ENCODE measurements at regions not wholly inside any gene's neighbourhood (a gene's known extent, or its start where the extent isn't known, plus 50 kb on each side); places are given as distances from the start of the nearest gene placed in this dataset.

DNA sequence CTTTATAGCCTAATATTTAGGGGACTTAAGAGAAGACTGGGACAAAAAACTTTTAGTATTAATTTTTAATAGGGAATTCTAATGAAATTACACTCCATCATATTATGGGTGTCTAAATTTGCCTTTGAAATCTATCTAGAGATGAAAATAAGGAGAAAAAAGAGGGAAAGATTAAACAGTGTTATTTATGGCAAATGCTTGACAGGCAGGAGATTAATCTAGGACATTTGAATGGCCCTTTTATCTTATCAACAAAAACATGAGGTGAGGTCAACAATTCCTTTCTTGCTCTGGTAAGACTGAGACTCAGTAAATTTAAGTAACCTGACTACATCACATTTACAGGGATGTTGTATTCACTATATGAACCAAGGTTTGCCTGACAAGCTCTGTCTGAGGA, 852.8 kb upstream of the CTNND2 start:
- Mint-ChIP-seq H3K27me3 (no peaks in the 10 kb centered on the region), H3K9me3 (peaks cover 17% of the 10 kb centered on the region), H3K4me3 (no peak overlapping the region), H3K27ac (no peak overlapping the region), H3K4me1 (ENCODE audit: low read depth) (no peaks in the 10 kb centered on the region), H3K36me3 (ENCODE audit: low read depth) (no peaks in the 10 kb centered on the region)
- intact Hi-C loops (cut with micrococcal nuclease), result no loop called here

DNA sequence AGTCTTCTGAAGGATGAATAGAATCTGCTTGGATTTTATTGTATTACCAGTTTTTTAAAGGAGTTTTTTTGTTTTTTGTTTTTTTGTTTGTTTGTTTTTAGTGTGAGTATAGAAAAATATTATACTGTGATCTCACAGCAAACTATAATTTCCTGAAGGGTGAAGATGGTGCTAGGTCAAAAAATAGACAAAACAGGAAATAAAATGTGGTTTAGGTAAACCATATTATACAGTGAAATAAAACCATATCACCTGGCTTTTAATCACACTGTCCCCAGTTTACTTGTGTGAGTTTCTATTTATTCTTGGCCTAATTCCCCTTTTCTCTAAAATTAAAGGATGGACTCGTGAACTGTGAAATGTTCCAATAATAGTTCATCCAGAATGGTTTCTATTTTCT, 841.3 kb upstream of the CTNND2 start:
- intact Hi-C loops (cut with micrococcal nuclease), result no loop called here
- H3K9me3 Mint-ChIP-seq, result peaks cover 20% of the 10 kb centered on the region
- H3K4me1 Mint-ChIP-seq (ENCODE audit: low read depth), result no peaks in the 10 kb centered on the region
- no peak overlapping the region for H3K4me3 Mint-ChIP-seq
- no peaks in the 10 kb centered on the region for H3K36me3 Mint-ChIP-seq (ENCODE audit: low read depth)
- H3K27me3 Mint-ChIP-seq, result no peaks in the 10 kb centered on the region
- no peak overlapping the region for H3K27ac Mint-ChIP-seq

DNA sequence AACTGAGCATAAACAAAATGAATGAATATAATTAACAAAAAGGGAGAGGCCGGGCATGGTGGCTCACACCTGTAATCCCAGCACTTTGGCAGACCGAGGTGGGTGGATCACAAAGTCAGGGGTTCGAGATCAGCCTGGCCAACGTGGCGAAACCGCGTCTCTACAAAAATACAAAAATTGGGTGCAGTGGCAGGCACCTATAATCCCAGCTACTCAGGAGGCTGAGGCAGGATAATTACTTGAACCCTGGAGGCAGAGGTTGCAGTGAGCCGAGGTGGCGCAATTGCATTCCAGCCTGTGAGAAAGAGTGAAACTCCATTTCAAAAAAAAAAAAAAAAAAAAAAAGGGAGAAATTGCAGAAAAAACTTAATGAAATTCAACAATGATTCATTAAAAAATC, 839.3 kb upstream of the CTNND2 start:
- Mint-ChIP-seq H3K9me3 (peaks cover 20% of the 10 kb centered on the region), H3K27ac (no peak overlapping the region), H3K4me3 (no peak overlapping the region), H3K27me3 (no peaks in the 10 kb centered on the region), H3K36me3 (ENCODE audit: low read depth) (no peaks in the 10 kb centered on the region), H3K4me1 (ENCODE audit: low read depth) (no peaks in the 10 kb centered on the region)
- intact Hi-C loops (cut with micrococcal nuclease), result no loop called here

- Mint-ChIP-seq H3K27ac (no peak overlapping the region), H3K4me3 (no peak overlapping the region), H3K4me1 (ENCODE audit: low read depth) (no peaks in the 10 kb centered on the region), H3K9me3 (peaks cover 60% of the 10 kb centered on the region), H3K27me3 (no peaks in the 10 kb centered on the region), H3K36me3 (ENCODE audit: low read depth) (no peaks in the 10 kb centered on the region)
- intact Hi-C loops (cut with micrococcal nuclease), result no loop called here
These were observed 826.1 kb upstream of the CTNND2 start for GRCh38 chr5:12730354-12730753.

GRCh38 chr5:12716664-12717063, 812.4 kb upstream of the CTNND2 start:
- H3K9me3 Mint-ChIP-seq, result peaks cover 24% of the 10 kb centered on the region
- H3K4me3 Mint-ChIP-seq, result no peak overlapping the region
- no peaks in the 10 kb centered on the region for H3K27me3 Mint-ChIP-seq
- no peaks in the 10 kb centered on the region for H3K36me3 Mint-ChIP-seq (ENCODE audit: low read depth)
- no peaks in the 10 kb centered on the region for H3K4me1 Mint-ChIP-seq (ENCODE audit: low read depth)
- intact Hi-C loops (cut with micrococcal nuclease), result no loop called here
- no peak overlapping the region for H3K27ac Mint-ChIP-seq

DNA sequence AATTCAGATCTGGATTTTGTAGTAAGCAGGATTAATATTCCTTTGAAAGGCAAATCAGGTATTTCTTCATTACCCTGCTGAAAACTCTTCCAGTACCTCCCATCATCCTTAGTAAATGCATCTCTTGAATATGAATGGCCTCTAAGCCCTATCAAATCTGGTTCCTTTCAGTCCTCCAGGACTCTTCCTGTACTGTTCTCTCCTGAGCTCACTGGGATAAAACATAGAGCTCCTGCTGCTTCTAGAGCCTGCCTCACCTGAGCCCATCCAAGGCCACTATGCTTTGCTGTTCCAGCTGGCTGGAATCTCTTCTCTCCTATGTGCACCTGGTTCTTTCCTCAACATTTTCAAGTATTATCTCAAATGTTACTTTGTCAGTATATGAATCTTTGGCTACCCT, 803.3 kb upstream of the CTNND2 start:
- Mint-ChIP-seq H3K27ac (no peak overlapping the region), H3K4me3 (no peak overlapping the region), H3K9me3 (no peaks in the 10 kb centered on the region), H3K36me3 (ENCODE audit: low read depth) (no peaks in the 10 kb centered on the region), H3K27me3 (no peaks in the 10 kb centered on the region), H3K4me1 (ENCODE audit: low read depth) (no peaks in the 10 kb centered on the region)
- intact Hi-C loops (cut with micrococcal nuclease), result no loop called here

DNA sequence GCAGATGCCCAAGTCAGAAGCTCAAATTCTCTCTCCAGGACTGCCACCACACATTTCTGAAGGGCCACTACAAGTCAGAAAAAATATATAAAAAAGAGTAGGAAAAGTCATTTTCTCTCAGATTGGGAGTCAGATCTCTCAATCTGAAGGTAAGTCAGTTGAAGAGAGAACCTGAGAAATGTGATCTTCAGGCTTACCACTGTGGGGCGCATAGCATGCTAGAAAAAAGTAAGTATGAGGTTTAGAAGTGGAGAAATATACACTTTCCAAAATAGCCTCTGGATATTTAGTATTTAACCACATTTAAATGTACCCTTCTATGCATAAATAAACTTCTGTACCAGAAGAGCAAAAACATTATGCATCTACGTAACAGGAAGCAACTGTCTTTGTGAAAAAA, 800.7 kb upstream of the CTNND2 start:
- Mint-ChIP-seq H3K9me3 (no peaks in the 10 kb centered on the region), H3K4me1 (ENCODE audit: low read depth) (no peaks in the 10 kb centered on the region), H3K27me3 (no peaks in the 10 kb centered on the region), H3K27ac (no peak overlapping the region), H3K4me3 (no peak overlapping the region), H3K36me3 (ENCODE audit: low read depth) (no peaks in the 10 kb centered on the region)
- intact Hi-C loops (cut with micrococcal nuclease), result no loop called here

DNA sequence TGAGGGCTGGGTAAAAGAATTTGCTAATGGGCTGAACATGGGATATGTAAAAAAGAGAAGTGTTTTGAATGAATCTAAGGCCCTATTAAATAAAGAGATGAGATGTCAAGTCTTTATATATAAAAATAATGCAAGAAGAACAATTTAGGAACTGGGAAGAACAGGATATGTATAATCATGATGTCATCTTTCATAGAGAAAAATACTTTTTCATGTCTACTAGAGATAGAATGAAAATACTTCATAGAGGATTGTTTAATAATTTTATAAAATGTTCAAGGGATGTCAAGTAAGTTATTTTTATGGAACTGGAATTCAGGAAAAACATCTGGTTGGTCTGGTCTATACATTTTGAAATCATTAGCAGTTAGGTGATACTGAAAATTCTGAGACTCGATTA, 799.0 kb upstream of the CTNND2 start:
- Mint-ChIP-seq H3K4me3 (no peak overlapping the region), H3K27ac (no peak overlapping the region), H3K27me3 (no peaks in the 10 kb centered on the region), H3K36me3 (ENCODE audit: low read depth) (no peaks in the 10 kb centered on the region), H3K9me3 (no peaks in the 10 kb centered on the region), H3K4me1 (ENCODE audit: low read depth) (no peaks in the 10 kb centered on the region)
- intact Hi-C loops (cut with micrococcal nuclease), result no loop called here

GRCh38 chr5:12695651-12696050, 791.4 kb upstream of the CTNND2 start:
- Mint-ChIP-seq H3K4me1 (ENCODE audit: low read depth) (no peaks in the 10 kb centered on the region), H3K9me3 (peaks cover 7% of the 10 kb centered on the region), H3K27me3 (no peaks in the 10 kb centered on the region), H3K36me3 (ENCODE audit: low read depth) (no peaks in the 10 kb centered on the region), H3K27ac (no peak overlapping the region), H3K4me3 (no peak overlapping the region)
- intact Hi-C loops (cut with micrococcal nuclease), result no loop called here

GRCh38 chr5:12691330-12691729, 787.1 kb upstream of the CTNND2 start:
- Mint-ChIP-seq H3K4me1 (ENCODE audit: low read depth) (no peaks in the 10 kb centered on the region), H3K4me3 (no peak overlapping the region), H3K9me3 (peaks cover 31% of the 10 kb centered on the region), H3K27me3 (no peaks in the 10 kb centered on the region), H3K27ac (no peak overlapping the region), H3K36me3 (ENCODE audit: low read depth) (no peaks in the 10 kb centered on the region)
- intact Hi-C loops (cut with micrococcal nuclease), result no loop called here

- intact Hi-C loops (cut with micrococcal nuclease), result no loop called here
- Mint-ChIP-seq H3K27ac (no peak overlapping the region), H3K27me3 (no peaks in the 10 kb centered on the region), H3K9me3 (peaks cover 31% of the 10 kb centered on the region), H3K36me3 (ENCODE audit: low read depth) (no peaks in the 10 kb centered on the region), H3K4me1 (ENCODE audit: low read depth) (no peaks in the 10 kb centered on the region), H3K4me3 (no peak overlapping the region)
These were observed 786.1 kb upstream of the CTNND2 start for GRCh38 chr5:12690361-12690760.

- Mint-ChIP-seq H3K27ac (no peak overlapping the region), H3K9me3 (peaks cover 2% of the 10 kb centered on the region), H3K36me3 (ENCODE audit: low read depth) (no peaks in the 10 kb centered on the region), H3K4me3 (no peak overlapping the region), H3K4me1 (ENCODE audit: low read depth) (no peaks in the 10 kb centered on the region), H3K27me3 (no peaks in the 10 kb centered on the region)
- intact Hi-C loops (cut with micrococcal nuclease), result no loop called here
These were observed 779.0 kb upstream of the CTNND2 start for GRCh38 chr5:12683249-12683648.

DNA sequence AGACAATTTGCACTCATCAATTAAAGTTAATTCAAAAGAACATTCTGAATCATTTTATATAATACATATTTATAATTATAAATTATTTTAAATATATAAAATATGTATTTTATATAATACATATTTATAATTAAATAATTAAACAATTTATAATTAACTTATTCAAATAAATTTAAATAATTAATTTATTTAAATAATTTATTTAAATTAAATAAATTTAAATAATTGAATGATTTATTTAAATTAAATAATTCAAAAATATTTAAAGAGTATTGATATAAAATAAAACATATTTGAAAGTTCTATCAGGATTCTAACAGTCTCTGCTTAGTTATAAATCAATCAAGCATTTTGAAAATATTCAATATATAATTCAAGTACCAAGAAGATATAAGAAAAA, 775.5 kb upstream of the CTNND2 start:
- intact Hi-C loops (cut with micrococcal nuclease), result no loop called here
- H3K9me3 Mint-ChIP-seq, result peaks cover 26% of the 10 kb centered on the region
- no peaks in the 10 kb centered on the region for H3K4me1 Mint-ChIP-seq (ENCODE audit: low read depth)
- H3K4me3 Mint-ChIP-seq, result no peak overlapping the region
- no peak overlapping the region for H3K27ac Mint-ChIP-seq
- H3K27me3 Mint-ChIP-seq, result no peaks in the 10 kb centered on the region
- no peaks in the 10 kb centered on the region for H3K36me3 Mint-ChIP-seq (ENCODE audit: low read depth)

DNA sequence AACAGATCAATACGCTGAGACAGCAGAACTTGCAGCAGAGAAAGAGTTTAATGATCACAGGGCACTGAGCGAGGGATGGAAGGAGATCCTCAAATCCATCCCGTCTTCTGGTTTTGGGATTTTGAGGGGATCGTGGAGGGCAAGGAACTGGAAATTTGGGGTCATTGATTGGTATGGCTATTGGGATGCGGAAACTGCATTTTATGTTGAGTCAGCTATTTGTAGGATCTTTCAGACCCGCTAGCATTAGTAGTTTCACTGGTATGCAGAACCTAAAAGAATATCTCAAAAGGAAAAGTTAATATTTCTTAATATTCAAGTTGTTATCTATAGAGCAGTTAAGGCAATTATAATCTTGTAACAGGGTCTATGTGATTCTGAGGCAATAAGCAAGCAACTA, 771.7 kb upstream of the CTNND2 start:
- no peak overlapping the region for H3K4me3 Mint-ChIP-seq
- H3K27me3 Mint-ChIP-seq, result no peaks in the 10 kb centered on the region
- no peak overlapping the region for H3K27ac Mint-ChIP-seq
- H3K36me3 Mint-ChIP-seq (ENCODE audit: low read depth), result no peaks in the 10 kb centered on the region
- intact Hi-C loops (cut with micrococcal nuclease), result no loop called here
- H3K9me3 Mint-ChIP-seq, result peaks cover 46% of the 10 kb centered on the region
- no peaks in the 10 kb centered on the region for H3K4me1 Mint-ChIP-seq (ENCODE audit: low read depth)

DNA sequence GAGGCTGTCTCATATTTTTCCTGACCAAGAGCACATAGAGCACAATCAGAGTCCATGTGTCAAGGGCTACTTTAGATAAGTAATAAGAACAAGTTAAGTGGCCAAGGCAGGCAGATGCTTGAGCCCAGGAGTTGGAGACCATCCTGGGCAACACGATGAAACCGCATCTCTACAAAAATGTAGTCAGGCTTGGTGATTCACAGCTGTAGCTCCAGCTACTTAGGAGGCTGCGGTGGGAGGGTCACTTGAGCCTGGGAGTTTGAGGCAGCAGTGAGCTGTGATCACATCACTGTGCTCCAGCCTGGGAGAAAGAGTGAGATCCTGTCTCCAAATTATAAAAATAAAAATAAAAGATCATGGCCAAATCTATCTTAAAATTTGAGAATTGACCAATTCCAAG, 767.9 kb upstream of the CTNND2 start:
- H3K27ac Mint-ChIP-seq, result no peak overlapping the region
- peaks cover 66% of the 10 kb centered on the region for H3K9me3 Mint-ChIP-seq
- no peaks in the 10 kb centered on the region for H3K27me3 Mint-ChIP-seq
- intact Hi-C loops (cut with micrococcal nuclease), result no loop called here
- H3K4me1 Mint-ChIP-seq (ENCODE audit: low read depth), result no peaks in the 10 kb centered on the region
- H3K36me3 Mint-ChIP-seq (ENCODE audit: low read depth), result no peaks in the 10 kb centered on the region
- H3K4me3 Mint-ChIP-seq, result no peak overlapping the region

GRCh38 chr5:12669326-12669725, 765.1 kb upstream of the CTNND2 start:
- no peaks in the 10 kb centered on the region for H3K27me3 Mint-ChIP-seq
- no peaks in the 10 kb centered on the region for H3K36me3 Mint-ChIP-seq (ENCODE audit: low read depth)
- H3K4me3 Mint-ChIP-seq, result no peak overlapping the region
- H3K27ac Mint-ChIP-seq, result no peak overlapping the region
- H3K4me1 Mint-ChIP-seq (ENCODE audit: low read depth), result no peaks in the 10 kb centered on the region
- peaks cover 76% of the 10 kb centered on the region for H3K9me3 Mint-ChIP-seq
- intact Hi-C loops (cut with micrococcal nuclease), result no loop called here
